DMS153 treated with DMSO at 0.1 percent for 48 hours (cell line): ENCODE measurements at regions not wholly inside any gene's neighbourhood (a gene's known extent, or its start where the extent isn't known, plus 50 kb on each side); places are given as distances from the start of the nearest gene placed in this dataset.

Source experiments
- DNase-seq: peaks from one replicate; lab custom pipeline; 2025; ENCODE audit not compliant: unreplicated experiment; lab: John Stamatoyannopoulos, UW

DNA sequence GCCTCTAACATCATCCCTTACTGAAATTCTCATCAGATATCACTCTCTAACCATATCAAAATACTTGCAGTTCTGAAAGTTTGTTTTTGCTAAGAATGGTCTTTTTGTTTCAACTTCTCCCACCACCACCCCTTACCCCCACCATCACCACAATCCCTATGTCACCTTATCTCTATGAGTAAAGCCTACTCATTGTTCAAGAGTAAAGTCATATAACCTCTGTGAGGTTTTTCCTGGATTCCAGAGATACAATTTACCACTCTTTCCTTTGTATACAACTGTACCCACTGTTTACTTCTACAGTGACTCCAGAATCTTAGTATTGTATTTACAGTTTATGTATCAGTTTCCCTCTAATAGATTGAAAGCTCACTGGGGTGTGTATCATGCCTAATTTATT is 158.0 kb upstream of the PCDH10 start:
- no peak for DNase-seq

DNA sequence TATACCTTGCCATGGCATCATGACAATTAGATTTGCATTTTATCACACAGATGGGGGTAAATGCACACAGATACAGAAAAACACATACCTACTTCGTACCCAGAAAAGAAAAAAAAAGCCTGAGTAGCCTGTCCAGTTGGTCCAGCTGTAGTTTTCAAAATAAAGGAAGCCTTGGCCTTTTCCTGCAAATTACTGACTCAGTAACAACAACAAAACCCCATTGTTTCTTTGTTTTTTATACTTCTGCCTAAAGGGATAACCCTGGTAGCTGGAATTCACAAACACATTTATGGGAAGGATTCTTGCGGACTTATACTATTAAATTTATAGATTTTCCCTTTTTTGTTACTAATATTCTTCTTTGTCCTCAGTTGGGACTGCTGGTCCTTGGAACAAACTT is 156.4 kb upstream of the PCDH10 start:
- no peak for DNase-seq

DNA sequence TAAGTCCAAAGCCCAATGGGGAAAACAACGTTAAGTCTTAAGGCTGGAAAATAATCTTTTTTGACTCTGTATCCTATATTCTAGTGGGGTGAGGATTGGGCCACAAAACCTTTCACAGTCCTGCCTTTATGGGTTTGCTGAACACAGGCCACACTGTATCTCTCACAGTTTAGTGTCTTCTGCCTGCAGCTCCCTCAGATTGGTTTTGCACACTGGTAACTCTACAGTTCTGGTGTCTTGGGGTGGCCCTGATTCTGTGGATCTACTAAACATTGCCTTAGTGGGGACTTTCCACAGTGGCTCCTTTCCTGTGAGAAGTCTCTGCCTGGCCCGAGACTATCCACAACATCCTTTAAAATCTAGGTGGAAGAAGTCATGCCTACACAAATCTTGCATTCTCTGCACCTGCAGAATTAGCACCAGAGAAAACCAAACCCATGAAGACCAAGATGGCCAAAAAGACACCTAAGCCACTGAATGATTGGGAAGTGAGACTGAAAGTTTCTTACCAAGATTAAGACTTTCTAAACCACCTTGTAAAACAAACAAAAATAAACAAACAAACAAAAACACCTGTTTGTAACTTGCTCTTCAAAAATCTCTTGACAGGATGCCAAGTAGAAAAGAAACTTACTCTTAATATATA is 150.4 kb upstream of the PCDH10 start:
- DNase-seq, result no peak

DNA sequence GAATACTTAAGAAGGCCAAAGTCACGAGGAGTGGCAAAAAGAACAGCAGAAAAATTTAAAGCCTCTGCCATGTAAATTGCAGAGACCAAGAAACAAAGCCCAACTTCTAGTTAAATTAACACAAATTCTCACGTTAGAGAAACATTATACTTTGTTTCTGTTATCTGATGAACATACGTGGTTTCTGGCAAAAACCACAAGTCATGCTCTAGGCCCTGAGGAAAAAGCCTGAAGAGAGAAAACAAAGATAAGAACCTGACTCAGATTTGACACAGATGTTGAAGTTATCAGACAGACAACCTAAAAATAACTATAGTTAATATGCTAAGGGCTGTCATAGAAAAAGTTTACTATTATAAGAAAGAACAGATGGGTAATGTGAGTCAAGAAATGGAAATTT is 149.1 kb upstream of the PCDH10 start:
- DNase-seq, result no peak

DNA sequence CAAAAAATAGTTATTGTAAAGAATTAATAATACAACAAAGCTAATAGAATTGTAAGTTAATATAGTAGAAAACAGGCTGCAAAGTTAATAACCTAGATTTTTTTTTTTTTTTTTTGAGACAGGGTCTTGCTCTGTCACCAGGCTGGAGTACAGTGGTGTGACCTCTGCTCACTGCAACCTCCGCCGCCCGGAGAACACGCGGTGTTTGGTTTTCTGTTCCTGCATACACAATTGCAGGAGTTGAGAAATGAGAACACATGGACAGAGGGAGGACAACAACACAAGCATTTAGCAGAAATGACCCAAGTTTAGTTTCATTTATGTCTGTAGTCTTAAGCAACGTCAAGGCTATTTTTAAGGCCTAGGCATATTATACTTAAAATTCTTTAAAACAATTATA is 145.9 kb upstream of the PCDH10 start:
- DNase-seq, result no peak

DNA sequence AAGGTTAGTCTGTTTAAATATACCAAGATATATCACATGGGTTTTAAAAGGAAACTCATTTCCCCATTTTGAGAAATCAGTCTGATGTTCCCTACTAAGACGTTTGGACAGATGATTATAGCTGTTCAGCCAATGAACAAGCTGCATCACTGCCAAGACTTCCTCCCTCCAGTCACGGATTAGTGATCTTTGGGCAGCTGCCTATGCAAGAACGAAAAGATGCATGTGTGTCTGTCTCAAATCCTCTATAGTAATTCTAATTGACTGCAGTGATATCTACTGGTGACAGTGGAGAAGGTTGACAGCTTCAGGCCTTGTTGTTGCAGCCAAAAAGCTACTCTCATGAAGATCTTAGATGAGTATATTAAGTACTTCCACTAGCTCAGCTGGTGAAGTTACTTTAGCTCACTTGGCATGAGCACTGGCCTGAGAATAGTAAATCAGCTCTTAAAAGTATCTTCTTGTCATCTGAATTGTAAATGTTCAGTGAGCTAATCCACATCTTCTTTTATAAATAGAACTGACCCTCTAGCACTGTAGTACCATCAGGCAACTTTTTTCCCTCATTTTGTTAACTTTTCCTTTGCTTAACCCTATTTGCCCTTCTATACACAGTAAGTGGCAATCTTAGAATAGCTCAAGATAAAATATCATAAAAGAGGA is 134.5 kb upstream of the PCDH10 start:
- DNase-seq, result no peak

DNA sequence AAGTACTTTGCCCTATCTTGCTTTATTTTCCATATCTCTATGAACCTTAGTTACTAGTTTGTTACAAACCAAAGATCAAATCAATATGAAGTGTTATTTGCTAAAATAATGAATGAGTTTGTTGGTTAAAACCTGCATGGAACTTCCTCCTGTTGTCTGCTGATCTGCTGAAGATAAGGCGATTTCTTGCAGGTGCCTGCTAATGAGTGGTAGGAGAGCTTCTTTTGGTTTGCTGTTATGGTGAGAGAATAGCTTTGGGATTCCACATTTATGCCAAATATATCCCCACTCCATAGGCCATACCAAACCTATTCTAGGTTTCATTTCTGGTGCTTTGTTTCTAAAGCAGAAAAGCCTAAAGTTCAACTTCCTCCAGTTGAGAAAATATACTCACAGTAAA is 103.8 kb upstream of the PCDH10 start:
- DNase-seq, result no peak

DNA sequence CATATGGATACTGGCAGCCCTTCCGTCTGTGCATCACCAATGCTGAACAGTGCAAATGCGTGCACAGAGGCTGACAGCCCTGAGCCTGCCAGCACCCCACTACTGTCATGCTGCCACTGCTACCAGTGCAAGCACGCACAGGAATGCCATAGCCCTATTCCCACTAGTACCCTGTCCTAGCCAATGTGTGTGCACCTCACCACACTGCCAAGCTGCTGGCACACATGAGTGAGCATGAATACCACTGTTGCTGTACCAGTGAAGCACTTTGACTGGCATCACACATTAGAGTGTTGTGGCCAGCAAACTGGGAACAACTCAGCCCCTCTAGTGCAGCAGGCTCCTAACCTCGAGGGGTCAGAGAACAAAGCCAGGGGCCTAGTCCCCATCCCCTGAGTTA is 102.9 kb upstream of the PCDH10 start:
- DNase-seq, result no peak

DNA sequence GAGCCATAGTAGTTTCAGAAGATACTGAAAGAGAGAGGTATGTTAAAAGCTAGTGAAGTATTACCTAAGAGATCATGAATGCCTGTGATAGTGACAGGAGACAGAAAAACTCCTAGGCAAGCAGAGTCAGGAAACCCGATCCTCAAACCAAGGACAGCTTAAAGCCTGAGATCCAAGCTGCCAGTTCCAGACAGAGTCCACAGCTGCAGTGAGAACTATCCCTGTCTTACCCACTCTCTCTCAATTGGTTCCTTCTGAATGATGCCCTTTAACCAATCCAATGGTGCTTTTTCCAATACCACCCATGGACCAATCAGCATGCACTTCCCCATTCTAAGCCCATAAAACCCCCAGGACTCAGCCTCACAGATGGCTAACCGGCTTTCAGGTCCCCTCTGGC is 90.4 kb upstream of the PCDH10 start:
- DNase-seq, result no peak

DNA sequence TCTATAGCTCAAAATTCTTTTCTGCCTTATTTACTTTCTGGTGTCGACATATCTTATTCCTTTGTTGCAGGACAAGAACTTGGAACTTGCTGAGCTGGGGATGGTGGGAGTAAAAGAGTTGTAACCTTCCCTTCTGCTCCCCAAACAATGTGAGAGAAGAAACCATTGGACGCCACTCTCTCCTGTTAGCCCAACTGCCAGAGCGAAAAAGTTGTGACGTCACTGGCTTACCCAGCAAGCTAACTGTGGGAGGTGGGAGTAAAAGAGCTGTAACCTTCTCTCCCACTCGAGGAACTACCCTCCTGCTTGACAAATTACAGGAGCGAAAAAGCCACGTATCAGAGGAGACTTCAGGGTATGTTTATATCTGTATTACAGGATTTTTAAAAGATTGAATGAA is 90.0 kb upstream of the PCDH10 start:
- no peak for DNase-seq

DNA sequence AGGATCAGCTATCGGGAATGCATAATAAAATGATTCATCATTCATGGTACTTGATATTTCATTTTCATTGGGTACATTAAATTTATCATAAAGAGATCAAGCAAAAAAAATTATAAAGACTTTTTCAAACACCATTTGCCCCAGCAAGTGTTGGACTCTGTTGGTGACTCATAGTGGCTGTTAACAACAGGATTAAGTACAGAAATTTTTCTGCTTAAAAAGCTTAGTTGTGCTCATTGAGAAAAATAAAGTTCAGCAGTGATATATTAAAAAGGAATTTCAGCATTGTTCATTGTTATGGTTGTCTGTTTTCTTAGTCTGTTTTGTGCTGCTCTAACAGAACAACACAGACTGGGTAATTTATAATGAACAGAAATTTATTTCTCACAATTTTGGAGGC is 86.2 kb upstream of the PCDH10 start:
- DNase-seq, result no peak

DNA sequence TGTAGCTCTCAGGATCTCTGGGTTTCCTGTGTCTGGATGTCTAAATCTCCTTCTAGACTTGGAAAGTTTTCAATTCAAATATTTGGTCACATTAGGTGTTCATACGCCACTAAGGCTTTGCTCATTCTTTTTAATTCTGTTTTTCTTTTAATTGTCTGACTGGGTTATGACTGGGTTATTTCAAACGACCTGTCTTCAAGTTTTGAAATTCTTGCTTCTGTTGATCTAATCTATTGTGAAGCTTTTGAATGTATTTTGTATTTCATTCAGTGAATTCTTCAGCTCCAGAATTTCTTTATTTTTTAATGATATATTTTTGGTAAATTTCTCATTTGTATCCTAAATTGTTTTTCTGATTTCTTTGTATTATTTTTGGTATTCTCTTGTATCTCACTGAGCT is 81.0 kb upstream of the PCDH10 start:
- no peak for DNase-seq

DNA sequence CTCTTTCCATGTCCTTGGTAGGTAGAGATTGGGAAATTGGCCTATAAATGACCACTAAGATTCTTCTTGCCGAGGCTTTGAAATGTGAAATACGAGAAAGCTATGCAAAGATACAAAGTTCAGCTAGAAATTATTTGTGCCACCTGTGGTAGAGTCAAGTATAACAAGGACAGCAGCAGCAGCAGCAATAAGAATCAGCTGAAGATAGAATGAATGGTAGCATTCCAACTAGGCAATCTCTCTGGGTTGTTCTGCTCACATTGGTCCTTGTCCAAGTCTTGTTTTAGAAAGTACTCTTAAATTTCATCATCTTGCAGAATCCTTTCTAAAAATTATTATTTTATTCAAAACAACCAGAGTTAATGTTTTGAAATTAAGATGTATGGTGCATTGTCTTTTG is 67.8 kb upstream of the PCDH10 start:
- DNase-seq, result no peak

DNA sequence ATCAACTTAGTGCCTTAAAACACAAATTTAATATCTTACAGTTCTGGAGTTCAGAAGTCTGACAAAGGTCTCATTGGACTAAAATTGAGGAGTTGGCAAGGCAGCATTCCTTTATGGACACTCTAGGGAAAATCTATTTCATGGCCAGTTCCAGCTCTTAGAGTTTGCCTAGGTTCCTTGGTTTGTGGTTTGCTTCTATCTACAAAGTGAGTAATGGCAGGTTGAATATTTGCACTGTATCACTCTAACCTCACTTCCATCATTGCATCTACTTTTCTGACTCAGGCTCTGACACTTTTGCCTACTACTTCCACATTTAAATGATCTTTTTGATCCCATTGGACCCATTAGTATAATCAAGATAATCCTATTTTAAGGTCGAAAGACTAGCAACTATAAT is 64.7 kb upstream of the PCDH10 start:
- no peak for DNase-seq

DNA sequence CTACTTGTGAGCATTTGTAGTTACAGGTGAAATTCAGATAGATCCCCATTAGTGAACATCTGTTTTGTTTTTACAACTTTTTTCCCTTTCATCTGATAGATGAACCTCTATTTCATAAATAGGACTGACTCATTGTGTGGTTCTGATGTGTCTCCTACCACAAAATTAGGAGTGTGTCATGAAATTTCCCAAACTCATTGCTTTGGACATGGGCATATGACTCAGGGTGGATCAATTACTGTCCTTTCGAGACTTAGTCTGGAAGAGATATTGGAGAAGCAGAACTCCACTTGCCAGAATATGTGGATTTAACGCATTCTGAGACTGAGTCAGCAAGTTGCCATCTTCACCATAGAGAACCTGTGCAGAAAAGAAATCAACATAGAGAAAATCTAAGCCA is 53.5 kb upstream of the PCDH10 start:
- DNase-seq, result no peak

DNA sequence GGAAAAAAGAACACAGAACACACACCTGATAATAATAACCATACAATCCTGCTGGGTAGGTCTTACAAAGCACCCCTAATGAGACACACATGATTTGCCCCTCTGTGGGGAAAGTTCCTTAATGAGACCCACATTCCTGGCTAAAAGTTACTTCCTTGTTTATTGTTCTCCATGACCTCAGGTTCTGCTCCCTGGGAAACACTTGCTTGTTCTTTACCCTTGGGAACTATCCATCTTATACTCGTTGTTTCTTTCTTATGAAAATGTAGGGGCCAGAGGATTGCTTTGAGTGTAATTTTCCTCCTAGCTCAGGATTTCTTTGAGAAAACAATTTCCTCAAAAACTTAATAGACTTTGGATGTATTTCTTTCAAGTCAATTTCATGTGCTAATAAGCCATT is 52.1 kb upstream of the PCDH10 start:
- DNase-seq, result no peak
